GM06990 (cell line): ENCODE measurements at regions not wholly inside any gene's neighbourhood (a gene's known extent, or its start where the extent isn't known, plus 50 kb on each side); places are given as distances from the start of the nearest gene placed in this dataset.

ENCODE experiments used
- DNase-seq: peaks from one replicate; pipeline ENCODE4 v3.0.0-alpha.2; 2011; ENCODE audit not compliant: insufficient read length; ENCODE audit errors: extremely low read depth
- H3K27me3 ChIP-seq: replicated peaks from 2 replicates; pipeline ENCODE4 v1.6.0; 2011; ENCODE audit warnings: low read length; ENCODE audit not compliant: control insufficient read depth, insufficient read depth
- H3K36me3 ChIP-seq: 2 replicates; pipeline ENCODE4 v1.5.1; 2011; ENCODE audit warnings: low read length; ENCODE audit not compliant: control insufficient read depth, insufficient read depth
- H3K4me3 ChIP-seq: replicated peaks from 2 replicates; pipeline ENCODE4 v1.5.1; 2011; ENCODE audit warnings: low read depth, mild to moderate bottlenecking, control low read depth, low read length
- TF ChIP-seq, protein P1 (sequence below): IDR thresholded peaks from 2 replicates; pipeline ENCODE4 v1.5.1; 2011; ENCODE audit warnings: low read length, control low read depth, mild to moderate bottlenecking, inconsistent platforms; ENCODE audit not compliant: insufficient read depth, poor library complexity, severe bottlenecking

DNA sequence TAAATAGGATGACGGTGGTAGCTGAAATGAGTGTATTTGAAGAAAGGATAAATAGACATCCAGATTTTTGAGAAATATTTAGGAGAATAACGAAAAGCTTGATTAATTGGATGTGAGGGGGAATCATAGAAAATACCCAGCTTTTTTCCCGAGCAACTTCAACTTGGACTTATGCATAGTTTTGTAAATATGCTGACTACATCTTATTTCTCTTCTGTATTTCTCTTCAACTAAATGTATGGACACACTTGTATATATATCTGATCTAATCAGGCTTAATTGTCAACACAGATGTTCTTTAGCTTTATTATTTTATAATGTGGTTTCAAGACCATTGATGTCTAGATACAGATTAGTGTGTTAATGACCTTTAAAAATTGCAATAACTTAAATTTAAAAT is 685.0 kb downstream of the SLITRK1 start:
- TF ChIP-seq, protein P1, sequence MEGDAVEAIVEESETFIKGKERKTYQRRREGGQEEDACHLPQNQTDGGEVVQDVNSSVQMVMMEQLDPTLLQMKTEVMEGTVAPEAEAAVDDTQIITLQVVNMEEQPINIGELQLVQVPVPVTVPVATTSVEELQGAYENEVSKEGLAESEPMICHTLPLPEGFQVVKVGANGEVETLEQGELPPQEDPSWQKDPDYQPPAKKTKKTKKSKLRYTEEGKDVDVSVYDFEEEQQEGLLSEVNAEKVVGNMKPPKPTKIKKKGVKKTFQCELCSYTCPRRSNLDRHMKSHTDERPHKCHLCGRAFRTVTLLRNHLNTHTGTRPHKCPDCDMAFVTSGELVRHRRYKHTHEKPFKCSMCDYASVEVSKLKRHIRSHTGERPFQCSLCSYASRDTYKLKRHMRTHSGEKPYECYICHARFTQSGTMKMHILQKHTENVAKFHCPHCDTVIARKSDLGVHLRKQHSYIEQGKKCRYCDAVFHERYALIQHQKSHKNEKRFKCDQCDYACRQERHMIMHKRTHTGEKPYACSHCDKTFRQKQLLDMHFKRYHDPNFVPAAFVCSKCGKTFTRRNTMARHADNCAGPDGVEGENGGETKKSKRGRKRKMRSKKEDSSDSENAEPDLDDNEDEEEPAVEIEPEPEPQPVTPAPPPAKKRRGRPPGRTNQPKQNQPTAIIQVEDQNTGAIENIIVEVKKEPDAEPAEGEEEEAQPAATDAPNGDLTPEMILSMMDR, result no peak
- DNase-seq, result no peak
- Histone ChIP-seq H3K27me3 (no peaks in the 10 kb centered on the region), H3K4me3 (no peak overlapping the region), H3K36me3 (no peaks in the 10 kb centered on the region)

GRCh38 chr13:83190020-83190419 is 692.3 kb downstream of the SLITRK1 start:
- Histone ChIP-seq H3K27me3 (no peaks in the 10 kb centered on the region), H3K4me3 (no peak overlapping the region), H3K36me3 (no peaks in the 10 kb centered on the region)
- TF ChIP-seq, protein P1, result no peak
- DNase-seq, result no peak

DNA sequence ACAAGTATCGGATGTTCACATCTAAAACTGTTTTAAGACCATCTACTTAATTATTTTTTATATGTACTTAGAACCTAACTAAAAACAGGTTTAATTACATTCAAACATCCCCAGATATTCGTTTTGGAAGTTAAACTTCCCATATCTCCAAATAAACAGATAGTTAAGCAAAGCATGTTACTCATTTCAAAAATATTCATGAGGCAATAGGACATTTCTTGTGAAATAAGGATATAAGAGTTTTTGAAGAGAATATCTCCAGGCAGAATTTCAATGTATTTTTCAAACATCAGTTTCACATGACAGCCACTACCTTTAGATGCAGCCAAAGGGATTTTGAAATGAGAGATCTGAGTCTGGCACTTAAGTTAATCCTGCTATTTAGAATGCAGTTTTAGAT is 697.5 kb downstream of the SLITRK1 start:
- TF ChIP-seq, protein P1, result no peak
- no peaks in the 10 kb centered on the region for H3K27me3 ChIP-seq
- H3K4me3 ChIP-seq, result no peak overlapping the region
- no peak for DNase-seq
- H3K36me3 ChIP-seq, result no peaks in the 10 kb centered on the region

- no peak overlapping the region for H3K4me3 ChIP-seq
- H3K27me3 ChIP-seq, result no peaks in the 10 kb centered on the region
- H3K36me3 ChIP-seq, result no peaks in the 10 kb centered on the region
- TF ChIP-seq, protein P1, result no peak
- no peak for DNase-seq
Measured at GRCh38 chr13:83184150-83184475, 698.2 kb downstream of the SLITRK1 start.

DNA sequence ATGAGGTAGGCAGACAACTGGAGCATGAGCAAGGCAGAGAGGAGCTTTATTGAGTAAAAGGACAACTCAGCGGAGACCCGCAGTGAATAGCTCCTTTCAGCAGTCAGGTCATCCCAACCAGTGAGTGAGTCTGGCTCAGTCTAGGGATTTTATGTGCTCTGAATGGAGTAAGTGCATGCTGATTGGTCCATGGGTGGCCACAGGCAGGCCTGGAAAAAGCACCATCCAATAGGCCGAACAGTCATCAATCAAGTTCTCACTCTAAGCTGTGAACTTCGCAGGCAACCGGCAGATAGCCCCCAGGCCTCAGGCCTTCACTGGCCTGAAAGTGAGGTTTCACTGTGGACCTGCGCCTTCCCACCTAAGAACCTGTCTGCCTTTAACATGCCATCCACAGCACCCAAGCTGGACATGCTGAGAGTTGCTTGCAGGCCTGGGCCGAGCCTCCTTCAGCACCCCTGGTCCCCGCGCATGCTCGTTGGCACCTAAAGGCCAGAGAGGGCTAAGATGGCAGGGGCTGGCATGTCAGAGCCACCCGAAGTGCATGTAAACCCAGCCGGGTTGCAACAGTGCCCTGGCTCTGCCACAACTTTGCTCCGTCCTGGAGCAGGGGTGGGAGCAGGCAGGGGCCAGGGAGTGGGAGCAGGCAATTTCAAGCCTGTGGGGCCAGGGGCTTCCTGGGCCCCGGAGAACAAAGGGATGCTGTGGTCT is 698.7 kb downstream of the SLITRK1 start:
- TF ChIP-seq, protein P1, result no peak
- Histone ChIP-seq H3K36me3 (no peaks in the 10 kb centered on the region), H3K27me3 (no peaks in the 10 kb centered on the region), H3K4me3 (no peak overlapping the region)
- no peak for DNase-seq

GRCh38 chr13:83182845-83183244 is 699.4 kb downstream of the SLITRK1 start:
- TF ChIP-seq, protein P1, result no peak
- Histone ChIP-seq H3K36me3 (no peaks in the 10 kb centered on the region), H3K4me3 (no peak overlapping the region), H3K27me3 (no peaks in the 10 kb centered on the region)
- DNase-seq, result no peak
